ENCODE measurements at regions not wholly inside any gene's neighbourhood (a gene's known extent, or its start where the extent isn't known, plus 50 kb on each side); places are given as distances from the start of the nearest gene placed in this dataset.

DNA sequence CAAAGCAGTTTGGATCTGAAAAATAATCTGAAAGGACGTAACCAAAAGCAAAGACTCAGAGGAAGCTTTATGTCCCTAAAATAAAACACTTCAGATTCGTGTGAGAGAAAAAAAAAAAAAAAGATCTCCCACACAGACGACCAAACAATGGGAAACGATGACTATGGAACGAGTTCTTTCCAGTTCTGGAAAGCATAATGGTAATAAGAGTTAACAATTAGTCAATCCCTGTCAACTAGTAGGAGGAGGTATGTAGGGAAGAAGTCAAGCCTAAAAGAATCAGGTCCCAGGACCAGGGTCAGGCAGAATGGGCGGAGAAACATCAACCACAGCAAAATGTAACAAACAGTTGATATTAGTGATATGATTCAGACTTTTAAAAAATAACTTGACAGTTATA, 170.3 kb upstream of the SETBP1 start:
- WGBS, 5 donors, result 46 to 56% (median 50%) methylated on average over 6 of the region's 6 CpGs
- no peak for DNase-seq
- Histone ChIP-seq H3K36me3 (no peaks in the 10 kb centered on the region), H3K27ac (no peak overlapping the region), H3K9me3 (no peaks in the 10 kb centered on the region), H3K4me1 (no peaks in the 10 kb centered on the region), H3K4me3 (no peak overlapping the region), H3K27me3 (no peaks in the 10 kb centered on the region)
- TF ChIP-seq, protein P1, sequence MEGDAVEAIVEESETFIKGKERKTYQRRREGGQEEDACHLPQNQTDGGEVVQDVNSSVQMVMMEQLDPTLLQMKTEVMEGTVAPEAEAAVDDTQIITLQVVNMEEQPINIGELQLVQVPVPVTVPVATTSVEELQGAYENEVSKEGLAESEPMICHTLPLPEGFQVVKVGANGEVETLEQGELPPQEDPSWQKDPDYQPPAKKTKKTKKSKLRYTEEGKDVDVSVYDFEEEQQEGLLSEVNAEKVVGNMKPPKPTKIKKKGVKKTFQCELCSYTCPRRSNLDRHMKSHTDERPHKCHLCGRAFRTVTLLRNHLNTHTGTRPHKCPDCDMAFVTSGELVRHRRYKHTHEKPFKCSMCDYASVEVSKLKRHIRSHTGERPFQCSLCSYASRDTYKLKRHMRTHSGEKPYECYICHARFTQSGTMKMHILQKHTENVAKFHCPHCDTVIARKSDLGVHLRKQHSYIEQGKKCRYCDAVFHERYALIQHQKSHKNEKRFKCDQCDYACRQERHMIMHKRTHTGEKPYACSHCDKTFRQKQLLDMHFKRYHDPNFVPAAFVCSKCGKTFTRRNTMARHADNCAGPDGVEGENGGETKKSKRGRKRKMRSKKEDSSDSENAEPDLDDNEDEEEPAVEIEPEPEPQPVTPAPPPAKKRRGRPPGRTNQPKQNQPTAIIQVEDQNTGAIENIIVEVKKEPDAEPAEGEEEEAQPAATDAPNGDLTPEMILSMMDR (IDR thresholded peaks at IDR 0.05), result no peak
- no peak for TF ChIP-seq POLR2A (IDR thresholded peaks at IDR 0.05)
- no peak for TF ChIP-seq EP300 (IDR thresholded peaks at IDR 0.05)
- no peak for TF ChIP-seq POLR2AphosphoS5 (IDR thresholded peaks at IDR 0.05)
- intact Hi-C loops (cut with DNase I; ENCODE audit: low total_unique reads), result no loop called here

DNA sequence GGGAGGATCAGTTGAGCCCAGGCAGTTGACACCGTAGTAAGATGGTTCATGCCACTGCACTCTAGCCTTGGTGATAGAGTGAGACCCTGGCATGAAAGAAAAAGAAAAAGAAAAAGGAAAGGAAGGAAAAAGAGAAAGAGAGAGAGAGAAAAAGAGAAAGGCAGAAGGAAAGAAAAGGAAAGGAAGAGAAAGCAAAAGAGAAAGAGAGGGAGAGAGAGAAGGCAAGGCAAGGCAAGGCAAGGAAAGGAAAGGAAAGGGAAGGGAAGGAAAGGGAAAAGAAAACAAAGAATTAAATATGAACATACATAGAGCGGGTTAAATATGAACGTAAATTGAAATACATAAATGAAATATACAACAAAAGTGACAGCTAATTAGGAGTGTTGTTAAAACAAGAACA, 167.5 kb upstream of the SETBP1 start:
- no peaks in the 10 kb centered on the region for H3K27me3 ChIP-seq
- H3K27ac ChIP-seq, result no peak overlapping the region
- no peak overlapping the region for H3K4me3 ChIP-seq
- DNase-seq, result no peak
- WGBS, 5 donors, result 94 to 97% (median 96%) methylated on average over 3 of the region's 3 CpGs
- H3K36me3 ChIP-seq, result no peaks in the 10 kb centered on the region
- intact Hi-C loops (cut with DNase I; ENCODE audit: low total_unique reads), result no loop called here
- no peaks in the 10 kb centered on the region for H3K9me3 ChIP-seq
- no peaks in the 10 kb centered on the region for H3K4me1 ChIP-seq
- TF ChIP-seq POLR2A (IDR thresholded peaks at IDR 0.05) (no peak), POLR2AphosphoS5 (IDR thresholded peaks at IDR 0.05) (no peak), EP300 (IDR thresholded peaks at IDR 0.05) (no peak)
- TF ChIP-seq, protein P1 (IDR thresholded peaks at IDR 0.05), result no peak

DNA sequence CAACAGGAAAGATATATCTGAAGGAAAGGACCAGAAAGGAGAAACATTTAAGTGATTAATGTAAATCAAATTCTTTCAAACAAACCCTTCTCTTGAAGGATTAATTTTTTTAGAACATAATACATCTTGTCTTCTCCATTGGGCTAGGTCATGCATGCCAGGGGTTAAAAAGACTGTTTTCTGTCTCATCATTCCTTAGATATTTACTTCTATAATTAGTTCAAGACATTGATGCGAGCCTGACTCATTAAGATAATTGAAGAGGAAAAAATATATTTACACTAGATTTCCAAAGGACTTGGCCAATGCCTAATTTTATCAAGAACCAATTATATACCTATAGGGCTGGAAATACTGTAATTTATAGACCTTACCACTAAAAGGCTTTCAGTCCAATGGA, 166.6 kb upstream of the SETBP1 start:
- H3K4me3 ChIP-seq, result no peak overlapping the region
- no peaks in the 10 kb centered on the region for H3K4me1 ChIP-seq
- DNase-seq, result no peak
- H3K27me3 ChIP-seq, result no peaks in the 10 kb centered on the region
- intact Hi-C loops (cut with DNase I; ENCODE audit: low total_unique reads), result no loop called here
- H3K9me3 ChIP-seq, result no peaks in the 10 kb centered on the region
- H3K27ac ChIP-seq, result no peak overlapping the region
- WGBS, 5 donors, result 36 to 52% (median 44%) methylated on average over 1 of the region's 1 CpG
- TF ChIP-seq POLR2A (IDR thresholded peaks at IDR 0.05) (no peak), POLR2AphosphoS5 (IDR thresholded peaks at IDR 0.05) (no peak), EP300 (IDR thresholded peaks at IDR 0.05) (no peak)
- TF ChIP-seq, protein P1 (IDR thresholded peaks at IDR 0.05), result no peak
- H3K36me3 ChIP-seq, result no peaks in the 10 kb centered on the region

DNA sequence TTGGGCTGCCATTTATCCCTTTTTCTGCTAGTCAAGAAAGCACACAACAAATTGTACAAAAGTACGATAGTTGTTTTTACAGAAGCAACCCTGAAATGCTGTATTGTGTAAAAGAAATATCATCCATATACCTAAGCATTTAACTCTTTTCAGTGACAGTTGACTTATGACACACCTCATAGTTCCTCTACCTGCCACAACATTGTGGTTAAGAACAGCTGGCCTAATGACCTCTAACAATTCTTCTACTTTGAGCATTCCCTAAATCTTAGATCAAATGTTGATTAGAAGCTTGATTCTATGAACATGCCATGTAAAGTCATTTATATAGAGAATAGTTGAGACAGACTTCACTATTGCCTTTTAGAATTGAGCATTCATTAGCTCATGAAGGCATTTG, 165.9 kb upstream of the SETBP1 start:
- H3K27ac ChIP-seq, result no peak overlapping the region
- H3K36me3 ChIP-seq, result no peaks in the 10 kb centered on the region
- intact Hi-C loops (cut with DNase I; ENCODE audit: low total_unique reads), result no loop called here
- no peak overlapping the region for H3K4me3 ChIP-seq
- H3K4me1 ChIP-seq, result no peaks in the 10 kb centered on the region
- WGBS, 5 donors, result 97 to 100% (median 100%) methylated on average over 1 of the region's 1 CpG
- TF ChIP-seq POLR2AphosphoS5 (IDR thresholded peaks at IDR 0.05) (no peak), POLR2A (IDR thresholded peaks at IDR 0.05) (no peak), EP300 (IDR thresholded peaks at IDR 0.05) (no peak)
- TF ChIP-seq, protein P1 (IDR thresholded peaks at IDR 0.05), result no peak
- no peak for DNase-seq
- no peaks in the 10 kb centered on the region for H3K9me3 ChIP-seq
- no peaks in the 10 kb centered on the region for H3K27me3 ChIP-seq
